ENCODE measurements at regions not wholly inside any gene's neighbourhood (a gene's known extent, or its start where the extent isn't known, plus 50 kb on each side); places are given as distances from the start of the nearest gene placed in this dataset.

GRCh38 chr2:42918671-42919318, 126.4 kb upstream of the HAAO start:
- no peaks in the 10 kb centered on the region for H3K36me3 ChIP-seq (ENCODE audit: insufficient read depth, low read length)

GRCh38 chr2:42918041-42918440, 125.7 kb upstream of the HAAO start:
- Histone ChIP-seq H3K9me3 (ENCODE audit: low read length) (no peaks in the 10 kb centered on the region), H3K79me2 (ENCODE audit: low read length) (no peaks in the 10 kb centered on the region), H3K27ac (ENCODE audit: low read length) (no peak overlapping the region), H3K4me3 (ENCODE audit: low read length) (no peak overlapping the region), H3K9ac (ENCODE audit: low read length) (no peak overlapping the region), H4K20me1 (ENCODE audit: insufficient read depth, low read depth, low read length) (no peaks in the 10 kb centered on the region), H2AFZ (ENCODE audit: low read length) (no peak overlapping the region), H3K9me2 (replicated peaks; ENCODE audit: insufficient read depth, low read length) (no peaks in the 10 kb centered on the region), H3K4me1 (ENCODE audit: low read length) (no peaks in the 10 kb centered on the region), H3K27me3 (ENCODE audit: low read length) (no peaks in the 10 kb centered on the region), H3K4me2 (ENCODE audit: low read depth, low read length, poor library complexity, severe bottlenecking) (no peak overlapping the region), H3K36me3 (ENCODE audit: insufficient read depth, low read length) (no peaks in the 10 kb centered on the region)
- DNase-seq: no peak

More at GRCh38 chr2:42918671-42919318, 126.4 kb upstream of the HAAO start:
- H2AFZ ChIP-seq (ENCODE audit: low read length): no peak overlapping the region
- no peaks in the 10 kb centered on the region for H3K9me2 ChIP-seq (replicated peaks; ENCODE audit: insufficient read depth, low read length)
- H3K9ac ChIP-seq (ENCODE audit: low read length): no peak overlapping the region
- H3K4me3 ChIP-seq (ENCODE audit: low read length): no peak overlapping the region
- H3K27me3 ChIP-seq (ENCODE audit: low read length): no peaks in the 10 kb centered on the region
- H3K9me3 ChIP-seq (ENCODE audit: low read length): no peaks in the 10 kb centered on the region
- no peak for DNase-seq
- no peak overlapping the region for H3K27ac ChIP-seq (ENCODE audit: low read length)
- no peaks in the 10 kb centered on the region for H4K20me1 ChIP-seq (ENCODE audit: insufficient read depth, low read depth, low read length)
- no peaks in the 10 kb centered on the region for H3K79me2 ChIP-seq (ENCODE audit: low read length)
- H3K4me1 ChIP-seq (ENCODE audit: low read length): no peaks in the 10 kb centered on the region
- no peak overlapping the region for H3K4me2 ChIP-seq (ENCODE audit: low read depth, low read length, poor library complexity, severe bottlenecking)

DNA sequence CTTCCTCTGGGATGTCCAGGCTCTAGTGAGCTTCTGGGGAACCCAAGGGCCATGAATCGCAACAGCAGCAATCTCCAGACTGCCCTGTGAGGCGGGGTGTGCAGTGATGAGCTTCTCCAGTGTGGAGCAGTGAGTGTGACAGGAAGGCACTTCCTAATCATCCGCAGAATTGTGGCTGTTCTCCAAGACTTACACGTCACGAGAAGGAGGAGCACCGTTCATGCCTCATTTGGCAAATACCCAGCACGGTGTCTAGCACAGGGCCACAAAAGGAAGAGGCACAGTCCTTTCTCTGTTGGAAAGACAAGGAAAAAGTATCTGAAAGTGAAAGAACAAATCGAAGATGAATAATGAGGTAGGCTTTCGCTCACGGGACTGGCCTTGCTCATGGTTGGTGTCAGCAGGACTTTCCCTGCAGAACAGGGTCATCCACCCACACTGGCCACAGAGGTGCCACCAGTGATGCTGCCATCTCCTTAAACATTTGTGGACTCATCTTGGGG, 125.1 kb upstream of the HAAO start:
- no peak for DNase-seq
- no peak overlapping the region for H3K4me2 ChIP-seq (ENCODE audit: low read depth, low read length, poor library complexity, severe bottlenecking)
- no peaks in the 10 kb centered on the region for H3K36me3 ChIP-seq (ENCODE audit: insufficient read depth, low read length)
- no peaks in the 10 kb centered on the region for H3K9me3 ChIP-seq (ENCODE audit: low read length)
- no peaks in the 10 kb centered on the region for H4K20me1 ChIP-seq (ENCODE audit: insufficient read depth, low read depth, low read length)
- H3K9me2 ChIP-seq (replicated peaks; ENCODE audit: insufficient read depth, low read length): no peaks in the 10 kb centered on the region
- H3K27ac ChIP-seq (ENCODE audit: low read length): no peak overlapping the region
- H3K27me3 ChIP-seq (ENCODE audit: low read length): no peaks in the 10 kb centered on the region
- no peaks in the 10 kb centered on the region for H3K79me2 ChIP-seq (ENCODE audit: low read length)
- H3K4me3 ChIP-seq (ENCODE audit: low read length): no peak overlapping the region
- no peak overlapping the region for H2AFZ ChIP-seq (ENCODE audit: low read length)
- no peak overlapping the region for H3K9ac ChIP-seq (ENCODE audit: low read length)
- no peaks in the 10 kb centered on the region for H3K4me1 ChIP-seq (ENCODE audit: low read length)

DNA sequence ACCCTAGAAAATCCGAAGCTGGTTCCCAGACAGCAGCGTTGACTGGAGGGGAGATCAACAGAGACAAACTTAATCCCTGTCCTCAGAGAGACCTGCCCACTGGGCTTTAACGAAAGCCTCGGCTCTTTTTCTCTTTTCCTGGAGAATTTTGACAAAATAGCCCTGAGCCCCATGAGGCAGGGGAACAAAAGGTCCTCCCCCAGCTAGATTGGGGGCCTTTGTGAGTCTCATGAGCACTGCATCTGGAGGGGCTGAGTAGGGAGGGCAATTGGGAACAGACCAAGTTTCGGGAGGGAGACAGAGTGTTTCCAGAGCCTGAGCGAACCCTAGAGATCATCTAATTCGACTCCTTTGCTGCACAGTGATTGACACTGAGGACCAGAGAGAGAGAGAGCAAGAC, 123.9 kb upstream of the HAAO start:
- Histone ChIP-seq H3K79me2 (ENCODE audit: low read length) (no peaks in the 10 kb centered on the region), H3K9me2 (replicated peaks; ENCODE audit: insufficient read depth, low read length) (no peaks in the 10 kb centered on the region), H3K9ac (ENCODE audit: low read length) (no peak overlapping the region), H3K4me3 (ENCODE audit: low read length) (no peak overlapping the region), H3K27ac (ENCODE audit: low read length) (no peak overlapping the region), H3K4me2 (ENCODE audit: low read depth, low read length, poor library complexity, severe bottlenecking) (no peak overlapping the region), H3K27me3 (ENCODE audit: low read length) (no peaks in the 10 kb centered on the region), H3K36me3 (ENCODE audit: insufficient read depth, low read length) (no peaks in the 10 kb centered on the region), H3K4me1 (ENCODE audit: low read length) (no peaks in the 10 kb centered on the region), H3K9me3 (ENCODE audit: low read length) (no peaks in the 10 kb centered on the region), H4K20me1 (ENCODE audit: insufficient read depth, low read depth, low read length) (no peaks in the 10 kb centered on the region), H2AFZ (ENCODE audit: low read length) (no peak overlapping the region)
- no peak for DNase-seq

GRCh38 chr2:42914860-42915259, 122.5 kb upstream of the HAAO start:
- H3K27me3 ChIP-seq (ENCODE audit: low read length): no peaks in the 10 kb centered on the region
- H3K9me2 ChIP-seq (replicated peaks; ENCODE audit: insufficient read depth, low read length): no peaks in the 10 kb centered on the region
- H4K20me1 ChIP-seq (ENCODE audit: insufficient read depth, low read depth, low read length): no peaks in the 10 kb centered on the region
- no peak overlapping the region for H3K4me2 ChIP-seq (ENCODE audit: low read depth, low read length, poor library complexity, severe bottlenecking)
- H3K4me3 ChIP-seq (ENCODE audit: low read length): no peak overlapping the region
- H3K9ac ChIP-seq (ENCODE audit: low read length): no peak overlapping the region
- no peaks in the 10 kb centered on the region for H3K9me3 ChIP-seq (ENCODE audit: low read length)
- no peak overlapping the region for H3K27ac ChIP-seq (ENCODE audit: low read length)
- H3K4me1 ChIP-seq (ENCODE audit: low read length): no peaks in the 10 kb centered on the region
- no peak for DNase-seq
- no peaks in the 10 kb centered on the region for H3K79me2 ChIP-seq (ENCODE audit: low read length)
- no peaks in the 10 kb centered on the region for H3K36me3 ChIP-seq (ENCODE audit: insufficient read depth, low read length)
- no peak overlapping the region for H2AFZ ChIP-seq (ENCODE audit: low read length)

- no peaks in the 10 kb centered on the region for H3K36me3 ChIP-seq (ENCODE audit: insufficient read depth, low read length)
- no peak overlapping the region for H3K9ac ChIP-seq (ENCODE audit: low read length)
- H3K9me2 ChIP-seq (replicated peaks; ENCODE audit: insufficient read depth, low read length): no peaks in the 10 kb centered on the region
- H3K4me2 ChIP-seq (ENCODE audit: low read depth, low read length, poor library complexity, severe bottlenecking): no peak overlapping the region
- DNase-seq: no peak
- no peaks in the 10 kb centered on the region for H3K9me3 ChIP-seq (ENCODE audit: low read length)
- no peak overlapping the region for H2AFZ ChIP-seq (ENCODE audit: low read length)
- H3K27ac ChIP-seq (ENCODE audit: low read length): no peak overlapping the region
- H3K4me1 ChIP-seq (ENCODE audit: low read length): no peaks in the 10 kb centered on the region
- no peaks in the 10 kb centered on the region for H3K27me3 ChIP-seq (ENCODE audit: low read length)
- H4K20me1 ChIP-seq (ENCODE audit: insufficient read depth, low read depth, low read length): no peaks in the 10 kb centered on the region
- no peak overlapping the region for H3K4me3 ChIP-seq (ENCODE audit: low read length)
- no peaks in the 10 kb centered on the region for H3K79me2 ChIP-seq (ENCODE audit: low read length)
Measured at GRCh38 chr2:42914314-42914713, 121.9 kb upstream of the HAAO start.

DNA sequence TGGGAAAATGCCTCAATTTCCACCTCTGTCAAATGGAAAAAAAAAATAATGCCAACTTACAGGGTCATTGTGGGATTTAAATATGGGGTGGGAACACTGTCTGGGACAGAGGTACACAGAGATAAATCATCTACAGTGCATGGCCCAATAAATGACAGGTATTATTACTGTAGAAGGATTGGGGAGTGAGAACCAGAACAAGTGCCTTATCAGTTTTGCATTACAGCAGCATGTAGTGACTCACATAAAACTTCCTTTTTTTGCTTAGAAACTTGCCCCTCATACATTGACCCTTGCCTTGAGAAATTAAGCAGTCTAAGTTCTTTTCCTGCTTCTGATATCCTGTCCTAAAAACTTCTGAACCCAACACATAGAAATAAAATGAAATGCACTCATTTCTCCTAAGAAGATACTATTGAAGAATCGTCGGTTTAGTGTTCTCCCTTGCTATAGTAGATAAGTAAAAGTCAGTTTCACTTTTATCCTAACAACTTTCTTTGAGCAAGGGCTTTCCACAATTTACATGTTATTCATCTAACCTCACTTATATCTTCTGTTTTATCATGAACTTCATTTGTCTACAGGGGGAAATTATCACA, 121.0 kb upstream of the HAAO start:
- Histone ChIP-seq H3K4me3 (ENCODE audit: low read length) (no peak overlapping the region), H3K4me2 (ENCODE audit: low read depth, low read length, poor library complexity, severe bottlenecking) (no peak overlapping the region), H3K9me3 (ENCODE audit: low read length) (no peaks in the 10 kb centered on the region), H3K27ac (ENCODE audit: low read length) (no peak overlapping the region), H3K9ac (ENCODE audit: low read length) (no peak overlapping the region), H3K4me1 (ENCODE audit: low read length) (no peaks in the 10 kb centered on the region), H2AFZ (ENCODE audit: low read length) (no peak overlapping the region), H4K20me1 (ENCODE audit: insufficient read depth, low read depth, low read length) (no peaks in the 10 kb centered on the region), H3K79me2 (ENCODE audit: low read length) (no peaks in the 10 kb centered on the region), H3K36me3 (ENCODE audit: insufficient read depth, low read length) (no peaks in the 10 kb centered on the region), H3K27me3 (ENCODE audit: low read length) (no peaks in the 10 kb centered on the region), H3K9me2 (replicated peaks; ENCODE audit: insufficient read depth, low read length) (no peaks in the 10 kb centered on the region)
- DNase-seq: no peak

- H3K79me2 ChIP-seq (ENCODE audit: low read length): no peaks in the 10 kb centered on the region
- H2AFZ ChIP-seq (ENCODE audit: low read length): no peak overlapping the region
- H3K9ac ChIP-seq (ENCODE audit: low read length): no peak overlapping the region
- no peak for DNase-seq
- no peak overlapping the region for H3K4me3 ChIP-seq (ENCODE audit: low read length)
- no peak overlapping the region for H3K27ac ChIP-seq (ENCODE audit: low read length)
- H3K9me2 ChIP-seq (replicated peaks; ENCODE audit: insufficient read depth, low read length): no peaks in the 10 kb centered on the region
- H3K9me3 ChIP-seq (ENCODE audit: low read length): no peaks in the 10 kb centered on the region
- no peaks in the 10 kb centered on the region for H3K4me1 ChIP-seq (ENCODE audit: low read length)
- H3K4me2 ChIP-seq (ENCODE audit: low read depth, low read length, poor library complexity, severe bottlenecking): no peak overlapping the region
- H3K27me3 ChIP-seq (ENCODE audit: low read length): no peaks in the 10 kb centered on the region
- H4K20me1 ChIP-seq (ENCODE audit: insufficient read depth, low read depth, low read length): no peaks in the 10 kb centered on the region
- H3K36me3 ChIP-seq (ENCODE audit: insufficient read depth, low read length): no peaks in the 10 kb centered on the region
Measured at GRCh38 chr2:42910645-42911405, 118.4 kb upstream of the HAAO start.
